ENCODE measurements at regions not wholly inside any gene's neighbourhood (a gene's known extent, or its start where the extent isn't known, plus 50 kb on each side); places are given as distances from the start of the nearest gene placed in this dataset.

- 71% methylated on average over 2 of the region's 2 CpGs for WGBS (ENCODE audit: insufficient coverage, low coverage, low lambda C conversion rate, missing lambda C conversion rate)
- DNase-seq: no peak
- H3K36me3 ChIP-seq: no peaks in the 10 kb centered on the region
- TF ChIP-seq POLR2A (IDR thresholded peaks at IDR 0.05) (no peak), CTCF (IDR thresholded peaks at IDR 0.05) (peak in 3 of 4 donors; percentile 8 to 26 (median 10))
- H3K27ac ChIP-seq: no peak overlapping the region
- no peak for ATAC-seq
- no peaks in the 10 kb centered on the region for H3K27me3 ChIP-seq
- no peaks in the 10 kb centered on the region for H3K4me1 ChIP-seq
- no peak overlapping the region for H3K4me3 ChIP-seq
- no peaks in the 10 kb centered on the region for H3K9me3 ChIP-seq
- intact Hi-C loops (cut with DNase I): no loop called here
Observed at GRCh38 chr1:181910905-181911304, 150.6 kb downstream of the ZNF648 start.

DNA sequence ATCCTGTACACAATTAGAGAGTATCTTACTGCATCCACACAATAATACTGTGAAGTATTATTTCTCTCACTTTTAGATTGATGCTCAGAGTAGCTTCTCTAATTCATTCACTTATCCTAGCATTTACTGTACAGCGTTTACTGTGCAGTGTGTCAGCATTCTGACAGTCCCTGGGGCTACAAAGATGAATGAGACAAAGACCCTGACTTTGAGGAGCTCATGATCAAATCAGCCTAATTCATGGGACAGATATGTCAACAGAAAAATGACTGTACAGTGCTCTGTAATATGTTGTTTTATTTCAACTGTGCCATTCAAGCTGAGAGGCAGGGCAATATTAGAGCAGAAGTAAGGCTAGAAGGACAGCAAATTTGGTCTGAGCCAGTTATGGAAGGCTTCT is 152.5 kb downstream of the ZNF648 start:
- Histone ChIP-seq H3K27ac (no peak overlapping the region), H3K4me1 (no peaks in the 10 kb centered on the region), H3K27me3 (no peaks in the 10 kb centered on the region), H3K4me3 (no peak overlapping the region), H3K36me3 (no peaks in the 10 kb centered on the region), H3K9me3 (no peaks in the 10 kb centered on the region)
- intact Hi-C loops (cut with DNase I): no loop called here
- TF ChIP-seq POLR2A (IDR thresholded peaks at IDR 0.05): no peak
- ATAC-seq (no peak), DNase-seq (no peak)
- 14% methylated on average over 1 of the region's 1 CpG for WGBS (ENCODE audit: insufficient coverage, low coverage, low lambda C conversion rate, missing lambda C conversion rate)

DNA sequence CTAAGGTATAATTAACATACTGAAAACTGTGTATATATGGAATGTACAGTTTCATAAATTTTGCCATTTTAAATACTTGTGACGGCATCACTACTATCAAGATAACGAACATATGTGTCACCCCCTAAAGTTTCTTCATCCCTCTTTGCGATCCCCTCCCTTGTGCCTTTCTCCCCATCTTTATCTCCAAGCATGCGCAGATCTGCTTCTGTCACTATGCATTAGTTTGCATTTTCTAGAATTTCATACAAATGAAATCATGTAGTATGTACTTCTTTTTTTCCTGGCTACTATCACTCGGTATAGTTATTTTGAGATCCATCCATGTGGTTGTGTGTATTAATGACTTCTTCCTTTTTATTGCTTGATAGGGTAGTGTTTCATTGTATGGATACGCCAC is 154.9 kb downstream of the ZNF648 start:
- no peaks in the 10 kb centered on the region for H3K36me3 ChIP-seq
- 57% methylated on average over 6 of the region's 6 CpGs for WGBS (ENCODE audit: insufficient coverage, low coverage, low lambda C conversion rate, missing lambda C conversion rate)
- H3K9me3 ChIP-seq: no peaks in the 10 kb centered on the region
- ATAC-seq: no peak
- TF ChIP-seq CTCF (IDR thresholded peaks at IDR 0.05) (no peak), POLR2A (IDR thresholded peaks at IDR 0.05) (no peak)
- H3K4me3 ChIP-seq: no peak overlapping the region
- intact Hi-C loops (cut with DNase I): no loop called here
- no peaks in the 10 kb centered on the region for H3K27me3 ChIP-seq
- H3K4me1 ChIP-seq: no peaks in the 10 kb centered on the region
- no peak for DNase-seq
- no peak overlapping the region for H3K27ac ChIP-seq

DNA sequence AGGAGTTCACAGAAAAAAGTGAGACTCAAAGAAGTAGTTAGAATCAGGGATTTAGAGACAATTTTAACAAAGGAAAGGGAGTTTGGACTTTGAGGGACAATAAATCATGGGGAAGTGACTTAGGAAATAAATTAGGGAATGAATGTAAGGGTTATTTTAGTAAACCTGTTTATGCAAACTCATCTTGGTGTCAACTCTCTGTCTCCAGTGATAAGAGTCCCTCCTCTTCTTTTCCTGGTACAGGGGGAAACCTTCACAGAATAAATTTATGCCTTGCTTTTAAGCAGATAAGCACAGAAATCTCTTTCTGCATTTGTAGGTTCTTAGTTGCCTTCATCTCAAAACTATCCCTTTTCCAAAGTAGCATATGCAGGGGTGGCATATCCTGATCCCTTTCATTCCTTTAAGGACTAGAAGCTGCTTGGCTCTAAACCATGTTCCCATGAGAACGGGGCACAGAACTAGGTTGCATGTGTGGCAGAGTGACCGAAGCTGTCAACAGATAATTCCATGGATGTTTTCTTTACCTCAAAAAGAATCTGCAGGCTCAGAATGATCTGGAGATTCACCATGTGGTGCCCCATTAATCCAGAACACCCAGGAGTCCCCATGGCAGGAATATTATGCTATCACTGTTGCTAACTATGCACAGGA is 155.4 kb downstream of the ZNF648 start:
- intact Hi-C loops (cut with DNase I): no loop called here
- ATAC-seq: no peak
- Histone ChIP-seq H3K27me3 (no peaks in the 10 kb centered on the region), H3K4me1 (no peaks in the 10 kb centered on the region), H3K27ac (no peak overlapping the region), H3K36me3 (no peaks in the 10 kb centered on the region), H3K9me3 (no peaks in the 10 kb centered on the region), H3K4me3 (no peak overlapping the region)
- WGBS (ENCODE audit: insufficient coverage, low coverage, low lambda C conversion rate, missing lambda C conversion rate): 53% methylated on average over 2 of the region's 2 CpGs
- no peak for TF ChIP-seq CTCF (IDR thresholded peaks at IDR 0.05)
- TF ChIP-seq POLR2A (IDR thresholded peaks at IDR 0.05): no peak
- DNase-seq: no peak

DNA sequence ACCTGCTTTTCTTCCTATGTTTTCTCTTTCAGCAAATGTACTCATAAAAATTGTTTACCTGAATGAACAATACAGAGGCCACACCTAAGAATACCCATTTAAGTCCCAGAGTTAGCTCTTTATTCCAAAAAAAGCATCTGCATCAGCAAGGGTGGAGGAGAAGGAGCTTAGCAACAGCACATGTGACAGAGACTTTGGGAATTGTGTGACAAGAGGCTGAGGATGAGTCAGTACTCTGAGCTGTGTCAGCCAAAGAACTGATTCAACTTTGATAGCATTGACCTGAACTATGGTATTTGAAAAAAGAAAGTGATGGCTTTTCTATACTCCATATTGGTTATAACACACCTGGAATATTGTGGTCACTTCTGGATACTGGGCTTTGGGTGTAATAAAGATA is 162.7 kb downstream of the ZNF648 start:
- intact Hi-C loops (cut with DNase I): no loop called here

More for the DNA sequence above, 162.7 kb downstream of the ZNF648 start:
- no peak for ATAC-seq
- H3K36me3 ChIP-seq: no peaks in the 10 kb centered on the region
- no peak for DNase-seq
- H3K27me3 ChIP-seq: no peaks in the 10 kb centered on the region
- no peaks in the 10 kb centered on the region for H3K9me3 ChIP-seq
- H3K4me3 ChIP-seq: no peak overlapping the region
- no peak for TF ChIP-seq POLR2A (IDR thresholded peaks at IDR 0.05)
- no peak for TF ChIP-seq CTCF (IDR thresholded peaks at IDR 0.05)
- H3K27ac ChIP-seq: no peak overlapping the region
- no peaks in the 10 kb centered on the region for H3K4me1 ChIP-seq

All from right lobe of liver (tissue), 6 donors.